ENCODE measurements at regions not wholly inside any gene's neighbourhood (a gene's known extent, or its start where the extent isn't known, plus 50 kb on each side); places are given as distances from the start of the nearest gene placed in this dataset.

DNA sequence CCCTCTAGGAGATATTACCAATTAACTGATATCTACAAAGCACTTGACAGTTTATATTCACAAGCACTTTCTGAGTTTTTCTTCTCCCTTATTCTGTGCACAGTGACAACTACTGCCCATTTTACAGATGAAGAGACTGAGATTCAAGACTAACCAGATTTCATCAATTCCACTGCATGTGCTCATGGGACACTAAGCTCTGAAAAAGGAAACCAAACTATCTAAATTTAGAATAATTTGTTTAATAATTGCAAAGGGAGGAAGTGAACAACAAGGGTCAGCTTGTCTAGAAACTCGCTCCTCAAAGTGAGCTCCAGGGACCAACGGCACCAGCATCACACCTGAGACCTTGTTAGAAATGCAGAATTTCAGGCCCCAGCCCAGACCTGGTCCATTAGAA lies 50.8 kb upstream of the MYLIP start:
- DNase-seq (ENCODE audit: low read depth): no peak

DNA sequence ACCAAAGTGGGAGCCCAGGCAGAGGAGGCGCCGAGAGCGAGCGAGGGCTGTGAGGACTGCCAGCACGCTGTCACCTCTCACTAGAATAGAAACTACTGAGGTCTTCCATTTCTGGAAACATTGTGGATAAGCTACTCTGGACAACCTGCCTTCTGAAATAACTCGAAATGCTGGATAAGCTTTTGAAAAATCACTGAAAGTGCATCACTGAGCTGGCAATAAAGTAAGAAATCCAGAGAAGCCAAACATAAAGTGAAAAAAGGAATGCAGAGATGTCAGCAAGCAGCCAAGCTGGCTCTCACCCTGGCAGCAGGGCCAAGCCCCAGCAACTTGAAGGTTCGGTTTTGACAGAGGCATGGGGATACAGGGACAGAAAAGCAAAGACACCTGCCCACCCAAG lies 59.2 kb upstream of the MYLIP start:
- DNase-seq (ENCODE audit: low read depth): no peak

DNA sequence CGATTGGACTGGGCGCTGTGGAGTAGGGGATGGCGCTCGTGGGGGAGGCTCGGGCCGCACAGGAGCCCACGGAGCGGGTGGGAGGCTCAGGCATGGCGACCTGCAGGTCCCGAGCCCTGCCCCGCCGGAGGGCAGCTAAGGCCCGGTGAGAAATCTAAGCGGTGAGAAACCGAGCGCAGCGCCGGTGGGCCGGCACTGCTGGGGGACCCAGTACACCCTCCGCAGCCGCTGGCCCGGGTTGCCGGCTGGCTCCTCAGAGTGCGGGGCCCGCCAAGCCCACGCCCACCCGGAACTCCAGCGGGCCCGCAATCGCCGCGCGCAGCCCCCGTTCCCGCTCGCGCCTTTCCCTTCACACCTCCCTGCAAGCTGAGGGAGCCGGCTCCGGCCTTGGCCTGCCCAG lies 59.7 kb upstream of the MYLIP start:
- no peak for DNase-seq (ENCODE audit: low read depth)

DNA sequence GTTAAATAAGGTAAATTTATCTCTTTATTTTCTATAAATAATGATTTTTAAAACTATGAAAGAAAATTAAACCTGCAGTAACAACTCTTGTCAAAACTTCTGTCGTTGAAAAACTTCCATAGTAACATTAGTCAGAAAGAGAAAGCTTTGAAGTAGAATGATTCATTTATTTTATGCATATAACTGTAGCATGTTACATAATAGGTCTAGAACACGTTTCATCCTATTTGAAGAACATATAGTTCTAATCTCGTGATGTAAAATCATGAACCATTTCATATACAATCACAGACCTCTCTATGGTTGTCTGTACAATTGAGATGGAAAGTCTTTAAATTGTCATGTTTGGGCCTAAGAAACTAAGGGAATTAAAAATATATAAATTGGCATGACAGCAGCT lies 61.3 kb upstream of the MYLIP start:
- DNase-seq (ENCODE audit: low read depth): no peak

DNA sequence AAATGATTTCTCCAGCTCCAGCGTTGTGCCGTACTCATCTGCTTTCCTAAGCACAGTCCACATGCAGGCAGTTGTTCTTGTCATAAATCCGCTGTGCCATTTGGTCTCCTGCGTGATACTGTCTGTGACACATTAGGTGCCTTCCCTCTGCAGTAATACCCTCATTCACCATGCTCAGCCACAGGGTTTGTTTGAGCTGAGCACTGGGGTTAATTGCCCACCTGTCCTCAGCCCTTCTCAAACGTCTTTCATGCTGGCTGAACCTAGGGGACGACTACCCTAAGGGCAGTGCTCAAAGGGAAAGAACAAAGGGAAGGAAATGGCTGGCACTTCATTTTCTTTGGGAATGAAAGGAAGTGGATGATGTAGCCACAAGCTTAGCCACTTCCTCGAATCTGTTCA lies 64.2 kb upstream of the MYLIP start:
- no peak for DNase-seq (ENCODE audit: low read depth)

DNA sequence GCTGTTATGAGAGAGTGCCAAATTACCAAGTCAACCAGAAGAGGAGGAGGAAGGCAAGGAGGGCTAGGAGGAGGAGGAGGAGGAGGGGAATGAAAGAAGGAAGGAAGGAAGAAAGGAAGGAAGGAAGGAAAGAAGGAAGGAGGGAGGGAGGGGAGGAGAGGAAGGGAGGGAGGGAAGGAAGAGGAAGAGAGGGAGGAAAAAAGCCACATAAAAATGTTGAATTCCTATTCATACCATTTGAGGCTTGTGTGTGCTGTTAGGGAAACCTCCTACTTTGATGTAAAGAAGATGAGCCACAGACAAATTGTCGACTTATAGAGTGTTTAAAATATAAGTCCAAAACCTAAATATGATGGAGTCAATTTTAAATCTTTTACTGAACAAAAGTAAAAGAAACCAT lies 65.3 kb upstream of the MYLIP start:
- no peak for DNase-seq (ENCODE audit: low read depth)

DNA sequence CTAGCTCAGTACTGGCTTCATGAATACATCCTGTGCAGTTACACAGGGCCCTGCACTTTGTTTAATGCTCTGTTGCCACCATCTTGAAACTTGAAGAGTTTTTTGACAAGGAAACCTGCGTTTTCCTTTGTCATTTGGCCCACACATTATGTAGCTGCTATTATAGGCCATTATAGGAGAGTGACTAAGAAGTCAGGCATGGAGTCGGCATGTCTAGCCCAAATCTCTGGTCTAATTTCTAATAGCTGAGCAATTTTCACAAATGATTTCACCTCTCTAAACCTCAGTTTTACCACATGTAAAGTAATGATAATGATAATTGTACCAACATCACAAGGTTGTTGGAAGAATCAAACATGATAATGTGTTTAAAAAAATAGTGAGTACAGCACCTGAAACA lies 67.1 kb upstream of the MYLIP start:
- no peak for DNase-seq (ENCODE audit: low read depth)

DNA sequence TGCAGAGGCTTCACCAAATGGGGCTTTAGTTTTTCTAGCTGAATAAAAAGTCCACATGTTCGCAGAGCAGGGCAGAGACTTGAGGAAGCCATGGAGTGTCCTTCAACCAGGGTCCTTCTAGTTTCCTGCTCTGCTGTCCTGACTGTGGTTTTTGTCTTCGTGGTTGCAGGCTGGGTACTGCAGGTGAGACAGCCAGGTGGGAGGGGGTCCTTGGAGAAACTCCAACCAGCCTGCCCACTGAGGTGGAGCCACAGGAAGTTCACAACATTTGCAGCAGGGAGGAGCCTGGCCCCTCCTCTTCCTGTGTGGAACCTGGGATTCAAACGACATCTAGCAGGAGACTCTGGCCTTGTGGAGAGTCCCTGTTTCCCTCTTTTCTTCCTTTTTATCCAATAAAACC lies 68.8 kb upstream of the MYLIP start:
- DNase-seq (ENCODE audit: low read depth): no peak

DNA sequence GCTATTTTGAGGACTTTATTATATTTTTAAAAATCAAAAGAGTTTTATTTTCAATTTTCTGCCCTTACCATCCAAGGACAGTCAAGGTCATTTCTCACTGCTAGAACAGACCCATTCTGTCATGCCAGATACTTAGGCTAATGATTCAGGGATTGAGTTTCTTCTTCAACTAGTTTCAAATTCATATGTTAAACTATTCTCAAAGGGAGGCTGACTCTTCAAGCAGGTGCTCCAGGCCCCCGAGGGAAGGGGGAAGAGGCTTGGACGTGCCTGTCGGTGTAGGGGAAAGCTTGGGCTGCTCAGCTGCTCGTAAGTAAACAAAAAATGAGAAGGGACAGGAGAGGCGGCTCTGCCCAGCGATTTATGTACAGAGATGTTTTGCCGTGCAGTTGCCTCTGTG lies 69.4 kb upstream of the MYLIP start:
- no peak for DNase-seq (ENCODE audit: low read depth)

DNA sequence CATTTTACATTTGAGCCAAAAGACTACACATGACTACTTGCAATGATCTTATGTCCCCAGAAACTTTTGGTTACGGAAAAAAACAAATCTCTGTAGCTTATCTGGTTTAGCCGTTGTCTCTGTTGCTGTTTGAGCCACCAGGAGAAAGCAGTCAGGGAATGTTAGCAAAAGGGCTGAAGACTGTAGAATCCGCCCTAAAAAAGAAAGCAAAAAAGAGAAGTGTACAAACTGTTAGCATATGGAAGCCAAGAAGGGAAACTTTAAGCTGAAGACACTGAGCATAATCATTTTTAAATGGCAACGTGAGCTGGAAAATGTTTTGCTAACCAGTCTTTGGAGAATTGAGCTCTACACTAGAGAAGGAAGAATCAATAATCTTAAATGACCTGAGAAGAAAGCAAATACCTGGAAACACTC lies 69.9 kb upstream of the MYLIP start:
- no peak for DNase-seq (ENCODE audit: low read depth)

DNA sequence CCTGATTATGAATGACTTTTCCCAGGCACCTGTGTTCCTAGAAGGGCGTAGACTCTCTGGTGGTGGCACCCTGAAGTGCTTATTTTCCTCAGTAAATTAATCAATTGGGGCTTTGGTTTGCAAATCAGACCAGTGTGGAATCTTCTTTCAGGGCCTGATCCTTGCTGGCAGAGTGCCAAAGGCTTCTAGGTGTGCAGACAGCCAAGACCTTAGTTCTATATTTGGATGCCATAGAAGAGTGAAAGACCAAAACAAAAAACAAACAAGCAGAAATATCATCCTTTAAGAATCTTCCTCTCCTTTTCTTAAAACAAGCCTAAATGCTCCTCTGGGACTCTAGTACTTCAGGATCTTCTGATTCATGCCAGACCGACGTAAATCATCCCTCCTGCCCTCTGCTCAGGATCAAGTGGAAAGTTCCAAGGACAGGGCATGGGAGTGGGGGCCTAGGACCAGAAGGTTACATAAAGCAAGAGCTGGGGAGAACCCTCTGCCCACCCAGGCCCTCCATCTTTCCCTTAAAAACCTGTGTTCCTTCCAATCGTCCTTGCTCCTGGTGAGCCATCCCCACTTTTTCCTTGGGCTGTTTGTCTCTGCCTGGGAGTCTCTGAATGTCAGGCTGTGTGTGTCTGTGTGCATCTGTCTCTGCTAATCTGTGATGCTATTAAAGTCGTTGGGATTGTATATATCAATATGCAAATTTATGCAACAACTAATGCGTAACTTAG lies 70.5 kb upstream of the MYLIP start:
- no peak for DNase-seq (ENCODE audit: low read depth)

DNA sequence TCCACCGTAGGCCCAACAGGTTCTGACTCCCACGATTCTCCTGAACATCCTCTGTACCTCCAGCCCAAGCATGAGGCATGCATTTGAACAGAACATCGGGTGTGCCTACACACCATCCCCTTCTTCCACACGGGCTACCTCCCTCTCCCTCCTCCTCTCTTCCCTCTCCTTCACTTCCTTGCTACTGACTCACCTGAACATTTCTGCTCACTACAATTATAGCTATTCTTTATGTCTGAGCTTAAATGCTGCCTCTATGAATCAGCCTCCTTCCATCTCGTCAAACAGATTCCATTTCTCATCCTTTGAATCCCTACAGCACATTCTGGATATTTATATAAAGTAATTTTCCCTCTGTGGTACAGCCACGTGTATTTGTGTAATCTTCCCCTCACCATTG lies 71.4 kb upstream of the MYLIP start:
- no peak for DNase-seq (ENCODE audit: low read depth)

DNA sequence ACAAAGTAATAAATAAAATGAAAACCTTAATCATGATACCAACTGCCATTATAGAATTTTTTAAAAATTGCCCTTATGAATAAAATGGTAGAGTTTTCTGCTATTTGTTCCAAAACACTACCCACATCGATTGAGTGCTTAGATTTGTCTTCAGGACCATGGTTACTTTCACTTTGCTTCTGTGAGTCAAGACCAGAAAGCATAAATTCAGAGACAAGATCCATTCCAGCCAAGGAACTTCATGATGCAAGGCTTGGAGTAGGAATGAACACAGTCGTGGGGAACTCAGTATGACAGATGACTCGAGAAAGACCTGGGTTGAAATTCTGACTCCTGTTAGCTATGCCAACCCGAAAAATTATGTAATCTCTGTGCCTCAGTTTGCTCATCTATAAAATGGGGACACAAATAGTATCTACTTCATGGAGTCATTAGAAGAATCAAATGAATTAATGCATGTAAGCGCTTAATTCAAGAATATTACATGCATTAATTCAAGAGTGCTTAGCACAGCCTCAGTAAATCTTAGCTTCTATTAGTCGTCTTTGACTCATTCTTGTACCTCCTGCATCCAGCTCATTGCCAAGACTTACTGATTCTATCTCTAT lies 72.5 kb upstream of the MYLIP start:
- no peak for DNase-seq (ENCODE audit: low read depth)

DNA sequence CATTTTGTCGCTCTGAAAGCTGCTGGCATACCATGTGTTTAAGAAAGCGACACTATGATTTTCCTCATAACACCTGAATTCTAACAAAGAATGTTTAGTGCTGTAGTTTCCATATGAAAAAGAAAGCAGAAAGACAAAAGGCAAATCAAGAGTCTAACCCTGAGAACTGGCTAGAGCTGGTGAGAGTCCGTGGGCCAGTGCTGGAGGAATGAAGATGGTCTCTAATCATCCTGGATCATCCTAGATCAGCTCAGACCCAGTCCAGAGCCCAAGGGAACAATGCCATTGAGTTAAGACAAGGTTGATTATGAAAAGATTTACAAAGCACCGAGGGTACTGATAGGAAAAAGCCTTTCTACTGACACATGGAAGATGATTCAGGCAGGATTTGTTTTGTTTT lies 73.0 kb upstream of the MYLIP start:
- no peak for DNase-seq (ENCODE audit: low read depth)

DNA sequence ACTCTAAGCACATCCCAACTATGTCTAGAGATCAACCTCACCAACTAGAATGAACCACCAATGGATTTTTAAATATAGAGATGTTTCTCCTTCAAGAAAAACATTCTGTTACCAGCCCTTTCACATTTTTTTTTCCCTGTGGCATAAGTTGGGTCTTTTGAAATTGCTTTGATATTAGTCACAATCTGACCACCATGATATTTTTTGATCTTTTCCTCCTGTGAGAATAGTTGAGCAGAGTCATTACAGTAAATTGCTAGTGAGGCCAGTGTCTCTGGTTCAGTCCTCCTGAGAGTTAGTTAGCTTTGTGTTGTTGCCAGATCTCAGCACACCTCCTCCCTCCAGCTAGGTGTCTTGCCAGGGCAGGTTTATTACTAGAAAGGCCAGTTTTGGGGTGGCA lies 79.7 kb upstream of the MYLIP start:
- no peak for DNase-seq (ENCODE audit: low read depth)

DNA sequence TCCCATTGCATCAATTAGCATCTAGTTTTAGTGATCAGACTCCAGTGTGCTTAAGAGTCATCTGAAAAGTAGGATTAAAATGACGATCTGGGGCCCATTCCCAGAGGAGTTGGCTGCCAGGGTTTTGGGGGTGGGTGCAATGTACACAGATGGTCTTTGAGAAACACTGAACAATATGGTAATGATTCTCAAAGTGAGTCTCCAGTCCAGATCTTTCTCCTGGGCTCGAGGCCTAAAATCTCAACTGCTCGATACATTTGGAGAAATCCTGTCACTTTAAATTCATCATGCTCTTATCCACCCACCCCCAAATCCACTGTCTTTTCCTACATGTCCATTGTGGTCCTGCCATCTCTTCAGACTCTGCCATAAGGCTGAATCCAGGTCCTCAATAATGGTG lies 80.7 kb upstream of the MYLIP start:
- no peak for DNase-seq (ENCODE audit: low read depth)

DNA sequence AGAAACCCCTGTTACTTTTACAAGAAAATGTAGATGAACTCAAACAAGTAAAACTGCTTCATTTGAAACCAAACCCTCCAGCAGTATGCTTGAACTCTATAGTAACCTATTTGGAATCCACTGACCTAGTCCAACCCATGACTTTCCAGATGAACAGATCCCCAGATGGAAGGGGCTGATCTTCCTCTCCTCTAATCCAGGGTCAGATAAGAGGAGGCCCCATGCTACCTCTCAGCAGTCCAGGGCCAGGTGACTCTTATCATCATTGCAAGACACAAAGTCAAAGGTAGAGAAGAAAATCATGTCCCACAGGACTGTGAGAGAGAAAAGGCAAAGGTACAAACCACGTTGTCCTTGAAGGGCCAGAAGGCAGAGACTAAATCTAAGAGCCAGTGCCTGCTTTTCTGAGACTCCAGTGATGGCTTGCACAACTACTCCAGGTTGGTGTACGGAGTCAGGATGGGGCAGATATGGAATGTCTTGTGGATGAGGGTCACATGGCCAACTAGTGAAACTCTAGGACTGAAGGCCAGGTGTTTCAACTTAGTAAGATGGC lies 81.4 kb upstream of the MYLIP start:
- no peak for DNase-seq (ENCODE audit: low read depth)

DNA sequence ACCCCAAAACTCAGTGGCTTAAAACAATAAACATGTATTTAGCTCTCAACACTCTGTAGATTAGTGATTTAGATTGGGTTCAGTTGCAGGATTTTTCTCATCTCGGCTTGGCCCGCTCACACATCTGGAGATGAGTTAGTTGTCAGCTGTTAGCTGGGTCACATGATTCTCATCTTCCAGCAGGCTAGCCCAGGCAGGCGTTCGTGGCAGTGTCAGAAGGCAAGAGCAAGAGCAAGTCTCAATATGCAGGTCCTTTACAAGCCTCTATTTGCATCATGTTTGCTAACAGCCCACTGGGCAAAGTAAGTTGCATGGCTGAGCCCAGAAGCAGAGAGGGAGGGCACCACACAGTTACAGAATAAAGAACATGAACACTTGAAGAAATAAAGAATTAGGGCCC lies 83.6 kb upstream of the MYLIP start:
- no peak for DNase-seq (ENCODE audit: low read depth)

DNA sequence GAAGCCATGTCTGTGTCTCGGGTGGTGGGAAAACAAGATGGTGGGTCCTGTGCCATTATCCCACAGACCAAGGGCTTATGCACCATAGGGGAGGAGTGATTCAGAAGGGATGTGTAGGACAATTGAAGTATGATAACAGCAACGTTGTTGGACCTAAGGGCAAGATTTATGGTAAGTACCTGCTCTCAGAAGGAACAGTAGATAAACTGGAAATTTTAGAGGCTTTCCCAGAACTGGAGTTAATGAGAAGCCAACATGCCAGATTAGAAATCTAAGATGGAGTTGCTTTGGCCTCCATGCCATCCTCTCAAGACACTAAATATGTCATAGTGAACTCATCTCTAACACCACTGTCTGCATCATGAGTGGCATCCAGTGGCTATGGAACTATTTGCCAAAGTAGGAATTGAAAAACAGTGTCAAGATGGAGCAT lies 84.7 kb upstream of the MYLIP start:
- DNase-seq (ENCODE audit: low read depth): no peak

DNA sequence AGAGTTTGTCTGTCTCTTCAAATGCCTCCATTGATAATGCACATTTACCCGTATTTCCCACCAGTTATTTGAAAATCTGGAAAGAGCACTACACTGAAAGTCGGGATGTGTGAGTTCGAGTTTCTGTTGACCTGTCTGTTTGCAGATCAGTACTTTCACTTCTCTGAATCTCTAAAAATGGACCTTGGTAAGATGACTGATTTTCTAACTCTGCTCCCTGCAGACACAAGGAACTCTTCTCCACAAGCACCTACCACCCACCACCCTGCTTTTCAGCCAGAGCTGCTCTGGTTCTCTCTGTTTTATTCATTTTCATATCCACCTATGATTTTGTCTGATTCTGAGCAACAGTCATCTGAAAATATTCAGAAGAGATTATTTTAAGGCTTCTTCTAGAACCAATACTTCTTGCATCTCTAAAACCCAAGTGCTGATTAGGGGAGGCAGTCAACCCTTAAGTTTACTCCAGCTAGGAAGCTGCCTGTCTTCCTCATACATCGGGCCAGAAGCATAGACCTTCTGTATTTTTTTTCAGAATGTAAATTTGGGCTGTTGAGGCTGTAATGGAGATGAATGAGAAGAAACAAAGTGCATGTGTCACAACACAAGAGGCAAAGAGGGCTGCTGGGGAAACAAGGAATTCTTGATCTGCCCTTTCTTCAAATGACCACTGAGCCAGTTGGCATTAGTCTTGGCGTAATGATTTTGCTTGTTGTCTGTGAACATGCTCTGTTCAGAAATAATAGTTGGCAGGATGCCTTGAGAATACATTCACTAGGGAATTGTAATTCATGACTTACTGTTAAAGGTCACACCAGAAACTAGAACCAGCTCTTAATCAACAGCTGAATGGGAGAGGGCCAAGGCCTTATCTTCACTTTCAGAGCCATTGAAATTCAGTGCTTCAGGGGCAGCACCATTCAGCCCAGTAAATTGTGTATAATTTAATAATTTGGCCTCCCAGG lies 85.4 kb upstream of the MYLIP start:
- DNase-seq (ENCODE audit: low read depth): no peak

DNA sequence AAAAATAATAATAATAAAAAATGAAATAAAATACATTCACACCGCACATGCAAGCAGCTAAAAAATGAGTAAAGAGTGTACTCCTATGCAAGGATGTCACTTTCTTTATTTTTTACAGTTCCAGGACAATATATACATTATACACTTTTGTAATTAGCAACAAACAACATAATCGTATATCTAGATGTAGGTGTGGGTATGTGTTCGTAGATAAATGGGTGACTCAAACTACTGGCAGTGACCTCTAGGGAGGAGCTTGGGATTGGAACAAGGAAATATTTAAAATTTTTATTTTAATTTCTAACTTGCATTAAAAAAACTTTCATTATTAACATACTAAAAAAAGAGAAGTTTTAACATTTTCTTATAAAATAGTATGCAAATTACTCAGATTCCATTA lies 86.1 kb upstream of the MYLIP start:
- no peak for DNase-seq (ENCODE audit: low read depth)

DNA sequence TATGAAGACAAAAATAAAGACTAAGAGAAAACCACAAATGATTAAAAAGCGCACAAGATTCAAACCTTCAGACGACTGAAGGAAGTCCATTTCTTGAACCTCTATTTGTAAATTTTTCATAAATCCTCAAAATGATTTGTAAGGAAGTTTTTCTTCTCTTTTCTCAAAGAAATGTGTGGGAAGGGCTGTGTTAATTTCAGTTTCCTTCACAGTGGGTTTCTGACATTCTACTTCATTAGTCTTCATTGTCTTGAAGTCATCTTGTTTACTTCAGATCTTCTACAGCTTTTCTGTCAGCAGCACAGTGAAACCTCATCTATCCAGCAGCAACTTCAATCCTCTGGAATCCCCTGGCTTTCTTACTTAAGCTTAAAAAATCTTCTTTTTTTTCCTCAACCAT lies 87.6 kb upstream of the MYLIP start:
- DNase-seq (ENCODE audit: low read depth): no peak

DNA sequence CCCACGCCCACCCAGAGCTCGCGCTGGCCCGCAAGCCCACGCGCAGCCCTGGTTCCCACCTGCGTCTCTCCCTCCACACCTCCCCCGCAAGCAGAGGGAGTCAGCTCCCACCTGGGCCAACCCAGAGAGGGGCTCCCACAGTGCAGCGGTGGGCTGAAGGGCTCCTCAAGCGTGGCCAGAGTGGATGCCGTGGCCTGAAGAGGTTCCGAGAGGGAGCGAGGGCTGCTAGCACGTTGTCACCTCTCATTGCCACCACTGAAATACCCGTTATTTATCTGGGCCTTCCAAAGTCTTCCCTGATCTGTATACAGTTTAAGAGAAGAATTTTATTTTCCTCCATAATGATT lies 88.3 kb upstream of the MYLIP start:
- no peak for DNase-seq (ENCODE audit: low read depth)
